Hematopoietic multipotent progenitor cell treated with erythropoietin and hydrocortisone succinate and interleukin-3 and kit ligand, for 6 days (in vitro differentiated cells): ENCODE measurements at regions not wholly inside any gene's neighbourhood (a gene's known extent, or its start where the extent isn't known, plus 50 kb on each side); places are given as distances from the start of the nearest gene placed in this dataset.
A peak's percentile ranks its signal among the peaks of the same experiment; 100 is the strongest.

ENCODE experiments used
- DNase-seq: peaks from one replicate; pipeline ENCODE4 v3.0.0-alpha.2; 2015

- DNase-seq = no peak
Measured at GRCh38 chr17:77637818-77638575, 320.5 kb upstream of the TNRC6C start.

- DNase-seq = no peak
Measured at GRCh38 chr17:77640252-77640651, 318.3 kb upstream of the TNRC6C start.

GRCh38 chr17:77640916-77641605 is 317.4 kb upstream of the TNRC6C start:
- no peak for DNase-seq

DNA sequence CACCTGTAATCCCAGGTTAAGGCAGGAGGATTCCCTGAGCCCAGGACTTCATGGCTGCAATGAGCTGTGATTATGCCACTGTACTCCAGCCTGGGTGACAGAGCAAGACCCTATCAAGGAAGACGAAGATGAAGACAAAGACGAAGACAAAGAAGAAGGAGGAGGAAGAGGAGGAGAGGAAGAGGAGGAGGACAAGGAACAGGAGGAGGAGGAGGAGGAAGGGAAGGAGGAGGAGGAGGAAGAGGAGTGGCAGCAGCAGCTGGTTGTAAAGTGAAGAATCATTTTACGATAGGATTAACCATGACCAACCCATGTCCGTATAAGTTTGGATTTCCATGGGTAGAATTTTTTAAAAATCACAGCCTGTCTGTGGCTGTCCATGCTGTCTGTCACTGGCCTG is 316.8 kb upstream of the TNRC6C start:
- no peak for DNase-seq

DNA sequence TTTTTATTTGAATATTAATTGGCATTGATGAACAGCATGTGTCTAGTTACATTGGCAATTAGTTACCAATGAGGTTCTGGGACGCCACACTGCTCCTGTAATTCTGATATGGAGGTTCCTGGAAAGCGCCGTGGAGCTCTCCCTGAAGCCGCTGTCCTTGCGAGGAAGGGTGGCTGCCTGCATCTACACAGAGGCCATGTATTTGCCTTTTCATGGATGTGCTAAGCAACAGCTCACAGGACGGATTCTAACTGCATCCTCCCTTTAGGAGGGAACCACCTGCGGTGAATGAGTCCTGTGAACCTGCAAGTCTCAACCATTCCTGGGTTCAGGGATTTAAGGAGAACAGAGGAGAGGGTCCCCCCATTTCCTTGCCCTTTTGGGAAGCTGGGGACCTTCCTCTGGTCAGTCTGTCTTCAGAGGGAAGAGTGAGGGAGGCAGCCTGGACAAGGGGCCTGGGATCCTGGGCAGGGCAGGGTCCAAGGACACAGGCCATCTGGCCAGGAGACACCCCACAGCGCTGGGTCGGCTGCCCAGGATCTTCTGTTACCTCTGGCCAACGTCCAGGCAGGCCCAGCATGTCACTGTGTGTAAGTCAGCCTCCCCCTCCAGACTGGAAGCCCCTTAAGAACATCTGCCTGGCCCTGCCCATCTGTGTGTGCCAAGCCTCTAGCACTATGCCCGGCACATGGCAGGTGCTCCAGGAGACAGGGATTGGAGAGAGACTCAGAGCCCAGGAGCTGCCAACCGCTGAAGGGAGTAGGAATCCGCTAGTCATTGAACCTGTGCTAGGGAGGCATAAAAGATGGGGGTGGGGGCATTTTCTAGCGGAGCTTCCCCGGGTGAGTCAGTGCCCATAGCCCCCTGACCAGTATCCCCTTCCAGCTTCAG is 314.1 kb upstream of the TNRC6C start:
- DNase-seq = no peak

DNA sequence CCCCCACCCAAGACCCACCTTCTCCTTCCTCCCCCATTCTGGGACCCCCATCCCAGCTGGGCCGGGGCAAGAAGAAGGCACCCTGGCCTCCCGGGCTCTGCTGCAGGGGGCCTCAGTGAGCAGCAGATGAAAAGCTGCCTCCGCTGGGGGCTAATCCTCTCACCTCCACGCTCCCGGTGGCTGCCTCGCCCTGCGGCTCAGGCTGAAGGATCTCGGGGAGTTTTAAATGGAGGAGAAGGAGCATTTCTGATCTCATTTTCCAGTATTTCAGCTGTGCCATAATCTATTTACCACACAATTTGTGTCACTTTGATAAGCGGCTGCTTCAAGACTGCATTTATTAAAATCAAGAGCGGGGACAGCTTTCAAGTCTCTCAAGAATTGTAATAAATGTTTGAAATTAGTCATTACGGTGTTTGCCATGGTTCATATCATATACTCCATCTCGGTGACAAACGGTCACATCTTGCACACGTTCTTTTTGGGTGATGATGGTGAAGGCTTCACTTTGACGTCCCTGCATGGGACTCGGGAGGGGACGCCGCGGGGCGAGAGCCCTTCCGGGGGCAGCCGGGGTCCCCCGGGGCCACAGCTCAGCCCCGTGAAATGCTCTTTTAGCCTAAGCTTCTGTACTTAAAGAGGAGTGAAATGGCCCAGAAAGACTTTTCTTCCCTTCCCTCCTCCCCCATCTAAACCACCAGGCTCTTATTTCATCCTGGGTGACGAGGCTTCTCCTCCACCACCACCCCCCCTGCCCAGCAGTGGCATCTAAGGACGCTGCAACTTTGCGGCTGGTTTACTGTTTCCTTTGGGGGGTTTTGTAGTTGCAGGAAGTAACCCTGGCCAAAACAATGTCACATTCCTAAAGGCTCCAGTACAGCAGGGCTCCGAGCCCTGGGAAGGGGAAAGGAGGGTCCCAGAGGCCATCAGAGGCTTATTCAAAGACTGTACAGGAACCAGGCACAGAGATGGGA is 313.1 kb upstream of the TNRC6C start:
- DNase-seq = peak; percentile 53

DNA sequence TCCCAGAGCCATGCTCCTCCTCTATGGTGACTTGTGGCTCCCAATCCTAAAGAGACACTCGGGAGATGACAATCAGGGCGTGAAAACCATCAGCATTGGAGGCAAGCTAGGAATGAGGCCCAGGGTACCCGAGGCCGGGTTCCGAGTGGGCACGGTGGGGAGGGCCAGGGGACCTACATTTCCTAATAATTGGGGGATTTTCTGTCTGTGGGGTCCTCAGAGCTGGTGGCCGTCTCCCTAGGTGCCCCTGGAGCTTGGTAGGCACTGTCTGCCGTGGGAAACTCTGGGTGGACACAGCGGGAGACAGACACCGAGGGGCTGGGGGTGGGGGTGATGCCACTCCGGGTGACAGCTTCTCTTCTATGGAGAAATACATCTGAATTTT is 312.5 kb upstream of the TNRC6C start:
- DNase-seq = no peak

- DNase-seq = no peak
Measured at GRCh38 chr17:77647531-77647930, 311.0 kb upstream of the TNRC6C start.

DNA sequence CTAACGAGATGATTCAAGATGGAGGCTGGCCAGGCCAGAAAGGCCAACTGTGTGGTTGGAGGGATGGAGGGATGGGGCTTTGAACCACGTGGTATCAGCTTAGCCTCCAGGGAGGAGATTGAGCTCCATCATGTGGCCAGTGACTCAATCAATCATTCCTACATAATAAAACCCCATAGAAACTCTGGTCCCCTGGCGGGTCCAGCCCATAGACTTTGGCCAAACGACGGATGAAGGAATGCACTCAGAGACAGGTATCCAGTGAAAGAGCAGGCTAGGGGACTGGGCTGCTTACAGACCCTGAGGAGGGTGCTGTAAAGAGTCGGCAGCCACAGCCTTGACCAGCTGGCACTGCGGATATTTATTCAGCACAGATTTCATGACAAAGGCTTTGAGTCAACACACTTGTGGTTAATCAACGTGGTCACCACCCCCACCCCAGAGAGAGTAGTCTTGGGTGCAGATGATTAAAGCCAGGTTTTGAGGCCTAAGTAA is 308.7 kb upstream of the TNRC6C start:
- DNase-seq = peak; percentile 42

DNA sequence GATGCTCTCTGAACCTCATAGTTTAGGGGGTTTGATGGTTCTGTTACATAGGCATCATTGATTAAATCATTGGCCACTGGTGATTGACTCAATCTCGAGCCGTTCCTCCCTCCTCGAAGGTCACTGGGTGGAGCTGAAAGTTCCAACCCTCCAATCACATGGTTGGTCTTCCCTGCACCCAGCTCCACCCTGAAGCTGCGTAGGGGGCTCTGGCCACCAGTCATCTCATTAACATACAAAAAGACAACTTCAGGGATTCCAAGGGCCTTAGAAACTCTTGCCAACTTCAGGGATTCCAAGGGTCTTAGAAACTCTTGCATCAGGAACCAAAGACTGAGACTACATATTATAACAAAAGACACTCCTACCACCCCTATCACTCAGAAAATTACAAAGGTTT is 306.5 kb upstream of the TNRC6C start:
- no peak for DNase-seq

GRCh38 chr17:77654296-77654695 is 304.2 kb upstream of the TNRC6C start:
- no peak for DNase-seq

GRCh38 chr17:77654850-77655249 is 303.7 kb upstream of the TNRC6C start:
- no peak for DNase-seq

GRCh38 chr17:77656054-77656453 is 302.4 kb upstream of the TNRC6C start:
- DNase-seq = no peak

DNA sequence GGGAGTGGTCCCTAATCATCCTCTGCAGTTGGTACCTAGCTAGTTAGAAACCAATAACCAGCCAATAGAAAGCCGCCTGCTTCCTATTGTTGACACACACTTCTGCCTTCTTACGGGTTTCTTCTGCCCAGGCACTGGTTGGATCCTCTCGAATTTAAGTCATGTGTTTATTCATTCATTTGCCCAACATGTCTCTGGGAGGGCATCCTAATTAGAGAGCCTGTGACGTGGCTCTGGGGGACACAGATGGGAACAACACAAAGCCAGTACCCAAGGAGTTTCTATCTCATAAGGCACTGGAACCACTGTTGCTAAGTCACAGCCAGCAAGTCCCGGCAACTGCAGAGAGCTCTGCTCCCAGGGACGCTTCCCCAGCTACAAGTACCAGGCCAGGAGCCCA is 300.7 kb upstream of the TNRC6C start:
- no peak for DNase-seq

GRCh38 chr17:77660524-77660923 is 298.0 kb upstream of the TNRC6C start:
- no peak for DNase-seq

GRCh38 chr17:77662833-77663232 is 295.7 kb upstream of the TNRC6C start:
- no peak for DNase-seq

DNA sequence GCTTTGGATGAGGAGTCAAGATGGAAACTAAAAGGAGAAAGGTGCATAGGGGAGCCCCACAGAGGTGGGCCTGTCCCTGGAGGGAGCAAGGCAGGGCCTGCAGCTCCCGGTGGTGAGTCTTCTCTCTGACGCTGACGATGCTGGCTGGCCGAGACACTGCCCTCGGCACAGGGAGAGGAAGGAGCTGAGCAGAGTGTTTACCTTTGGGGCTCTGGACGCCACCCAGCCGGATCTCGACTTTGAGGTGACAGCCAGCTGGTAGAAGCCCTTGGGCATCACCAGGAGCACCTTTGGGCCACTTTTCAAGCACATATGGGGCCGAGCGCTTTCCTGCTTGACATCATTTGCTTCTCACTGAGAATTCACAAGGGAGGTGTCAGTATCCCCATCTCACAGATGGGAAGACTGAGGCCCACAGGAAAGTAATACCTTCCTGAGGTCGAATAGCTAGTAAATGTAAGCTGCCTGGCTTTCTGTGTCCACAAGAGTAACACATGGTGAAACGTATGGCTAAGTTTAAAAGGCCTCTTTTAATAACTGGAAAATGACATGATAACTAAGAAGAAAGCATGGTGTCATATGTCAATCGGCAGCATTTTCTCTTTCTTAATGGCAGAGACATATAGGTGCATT is 294.3 kb upstream of the TNRC6C start:
- DNase-seq = no peak

- DNase-seq = no peak
Measured at GRCh38 chr17:77665833-77666232, 292.7 kb upstream of the TNRC6C start.

DNA sequence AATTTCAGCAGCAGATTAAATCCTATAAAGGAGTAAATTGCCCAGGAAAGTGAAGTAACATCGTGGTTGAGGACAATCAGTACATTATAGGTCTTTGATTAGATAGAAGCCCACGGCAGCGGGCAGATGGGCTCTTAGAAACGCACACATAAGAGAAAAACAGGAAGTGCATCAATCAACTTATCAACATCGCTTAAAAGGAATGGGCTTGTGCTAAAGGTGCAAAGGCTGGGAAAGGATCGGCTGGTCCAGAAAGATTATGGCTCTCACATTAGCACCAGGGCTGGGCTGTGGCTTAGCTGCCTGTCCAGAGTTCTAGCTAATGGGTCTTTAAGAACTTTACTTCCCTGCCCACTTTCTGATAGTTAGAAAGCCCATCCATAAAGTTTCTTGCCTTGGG is 292.0 kb upstream of the TNRC6C start:
- DNase-seq = peak; percentile 45

DNA sequence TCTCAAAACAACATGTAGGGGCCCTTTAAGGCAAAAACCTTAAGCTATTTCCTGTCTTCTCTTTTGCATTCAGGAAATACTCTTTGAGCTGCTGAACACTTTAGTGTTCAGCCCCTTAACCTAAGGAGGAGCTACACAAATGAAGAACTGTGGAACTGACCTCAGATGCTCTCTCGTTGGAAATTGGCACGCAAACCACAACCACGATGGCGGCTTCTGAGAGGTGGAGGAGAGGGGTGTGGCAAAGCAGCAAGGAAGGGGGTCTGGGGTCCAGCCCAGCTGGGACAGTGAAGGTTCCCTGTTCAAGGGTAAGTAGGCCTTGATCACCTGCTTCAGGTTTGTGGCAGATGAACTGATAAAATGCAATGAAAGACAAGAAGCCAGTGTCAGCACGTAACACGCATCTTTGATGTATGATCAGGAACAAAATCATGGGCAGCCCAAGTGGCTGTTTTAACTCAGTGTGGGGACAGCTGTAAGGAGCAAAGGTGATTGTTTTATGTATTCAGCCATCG is 291.6 kb upstream of the TNRC6C start:
- peak; percentile 69 for DNase-seq

DNA sequence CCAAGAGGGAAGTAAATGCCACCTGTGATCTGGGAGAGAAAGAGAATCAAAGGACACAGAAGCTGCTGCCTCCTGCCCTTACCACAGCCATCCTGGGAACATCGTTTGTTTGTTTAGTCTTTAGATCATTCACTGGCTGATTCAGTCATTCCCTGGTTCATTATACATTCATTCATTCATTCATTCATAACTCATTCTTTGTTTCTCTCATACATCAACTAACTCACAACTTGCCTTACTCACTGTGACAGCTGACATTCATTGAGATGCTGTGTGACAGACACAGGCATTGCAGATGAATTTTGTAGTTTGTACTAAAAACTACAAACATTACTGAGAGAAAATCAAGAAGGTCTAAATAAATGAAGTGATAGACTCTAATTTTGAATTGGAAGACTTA is 291.0 kb upstream of the TNRC6C start:
- no peak for DNase-seq

DNA sequence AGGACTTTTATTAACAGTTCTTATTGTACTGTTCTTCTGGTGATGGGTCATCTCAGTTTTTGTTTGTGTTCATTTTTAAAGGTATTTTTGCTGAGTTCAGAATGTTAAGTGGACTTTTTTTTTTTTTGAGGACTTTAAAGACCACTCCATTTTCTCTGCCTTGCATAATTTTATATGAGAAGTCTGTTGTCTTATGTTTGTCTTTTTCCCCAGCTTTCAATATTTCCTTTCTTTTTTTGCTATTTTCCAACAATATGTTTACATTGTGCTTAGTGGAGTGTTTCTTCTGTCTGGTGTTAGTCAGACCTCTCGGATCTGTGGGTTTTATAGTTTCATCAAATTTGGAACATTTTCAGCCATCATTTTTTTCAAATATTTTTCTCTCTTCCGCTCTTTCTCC is 290.0 kb upstream of the TNRC6C start:
- no peak for DNase-seq
